Activated CD8-positive, alpha-beta T cell treated with anti-CD3 and anti-CD28 coated beads for 36 hours (primary cell): ENCODE measurements at regions not wholly inside any gene's neighbourhood (a gene's known extent, or its start where the extent isn't known, plus 50 kb on each side); places are given as distances from the start of the nearest gene placed in this dataset.

Experiments
- ATAC-seq: fragments of 200-7000 bp; cut with Tn5 transposase; one replicate; pipeline ENCODE4 v1.10.0; 2021; ENCODE audit warnings: mild to moderate bottlenecking, moderate library complexity
- CTCF ChIA-PET: fragments of 350-600 bp; sonication (Branson Sonifier 250); formaldehyde crosslinking; loops from one replicate; lab custom pipeline; 2021; ENCODE audit warnings: antibody characterized with exemption; lab: Charles Lee
- POLR2A ChIA-PET: fragments of 350-600 bp; sonication (Branson Sonifier 250); formaldehyde crosslinking; loops from one replicate; lab custom pipeline; 2021; ENCODE audit warnings: antibody characterized with exemption; lab: Charles Lee
- DNase-seq: peaks from one replicate; pipeline ENCODE4 v3.0.0-alpha.2; 2020
- H3K27ac Mint-ChIP-seq: one replicate; pipeline ENCODE4 v1.8.0; 2021; ENCODE audit warnings: mild to moderate bottlenecking, mixed read lengths
- H3K27me3 Mint-ChIP-seq: one replicate; pipeline ENCODE4 v1.8.0; 2021; ENCODE audit warnings: mixed read lengths
- H3K36me3 Mint-ChIP-seq: one replicate; pipeline ENCODE4 v1.8.0; 2021; ENCODE audit warnings: low read depth, mixed read lengths
- H3K4me1 Mint-ChIP-seq: one replicate; pipeline ENCODE4 v1.8.0; 2021; ENCODE audit warnings: low read depth, mixed read lengths
- H3K4me3 Mint-ChIP-seq: one replicate; pipeline ENCODE4 v1.8.0; 2021; ENCODE audit warnings: mild to moderate bottlenecking, moderate library complexity, mixed read lengths
- H3K9me3 Mint-ChIP-seq: one replicate; pipeline ENCODE4 v1.8.0; 2021; ENCODE audit warnings: mixed read lengths
- CTCF ChIP-seq: fragments of 200-600 bp; IDR thresholded peaks from one replicate; pipeline ENCODE4 v1.8.0; 2022; ENCODE audit warnings: antibody characterized with exemption, mild to moderate bottlenecking
- intact Hi-C: fragments of 100-400 bp; cut with micrococcal nuclease; formaldehyde crosslinking; loops from one replicate; pipeline ENCODE4 v1.10.0; 2022

GRCh38 chr5:2415678-2416077, 335.8 kb downstream of the IRX2 start:
- no peak overlapping the region for H3K27ac Mint-ChIP-seq
- H3K4me3 Mint-ChIP-seq: no peak overlapping the region
- ChIA-PET POLR2A (no interaction called here), CTCF (interaction anchor here (0.9 kb wide), 1 partner anchor 48 kb away, joined by 3 read pairs; no protein-coding TSS in a partner anchor)
- H3K4me1 Mint-ChIP-seq: no peaks in the 10 kb centered on the region
- H3K36me3 Mint-ChIP-seq: no peaks in the 10 kb centered on the region
- H3K9me3 Mint-ChIP-seq: no peaks in the 10 kb centered on the region
- TF ChIP-seq CTCF: no peak
- no peaks in the 10 kb centered on the region for H3K27me3 Mint-ChIP-seq
- no peak for ATAC-seq
- intact Hi-C loops: no loop called here
- no peak for DNase-seq

GRCh38 chr5:2410451-2410850, 341.0 kb downstream of the IRX2 start:
- Mint-ChIP-seq H3K4me3 (no peak overlapping the region), H3K36me3 (no peaks in the 10 kb centered on the region), H3K27ac (no peak overlapping the region), H3K9me3 (no peaks in the 10 kb centered on the region), H3K27me3 (no peaks in the 10 kb centered on the region), H3K4me1 (no peaks in the 10 kb centered on the region)
- intact Hi-C loops: no loop called here
- ATAC-seq: no peak
- ChIA-PET POLR2A (no interaction called here), CTCF (no interaction called here)
- TF ChIP-seq CTCF: no peak
- DNase-seq: no peak

- no peaks in the 10 kb centered on the region for H3K4me1 Mint-ChIP-seq
- no peak overlapping the region for H3K27ac Mint-ChIP-seq
- H3K9me3 Mint-ChIP-seq: no peaks in the 10 kb centered on the region
- no peak overlapping the region for H3K4me3 Mint-ChIP-seq
- POLR2A ChIA-PET: no interaction called here
- H3K27me3 Mint-ChIP-seq: no peaks in the 10 kb centered on the region
- H3K36me3 Mint-ChIP-seq: no peaks in the 10 kb centered on the region
- TF ChIP-seq CTCF: no peak
- DNase-seq: no peak
- intact Hi-C loops: no loop called here
- no peak for ATAC-seq
- CTCF ChIA-PET: no interaction called here
These were observed 348.2 kb downstream of the IRX2 start for GRCh38 chr5:2403296-2403695.

- Mint-ChIP-seq H3K4me3 (no peak overlapping the region), H3K27me3 (no peaks in the 10 kb centered on the region), H3K4me1 (no peaks in the 10 kb centered on the region), H3K27ac (no peak overlapping the region), H3K36me3 (no peaks in the 10 kb centered on the region), H3K9me3 (no peaks in the 10 kb centered on the region)
- ATAC-seq (no peak), DNase-seq (no peak)
- ChIA-PET CTCF (no interaction called here), POLR2A (no interaction called here)
- no peak for TF ChIP-seq CTCF
- intact Hi-C loops: no loop called here
These were observed 351.7 kb downstream of the IRX2 start for GRCh38 chr5:2399804-2400203.

- ChIA-PET CTCF (no interaction called here), POLR2A (no interaction called here)
- ATAC-seq (no peak), DNase-seq (no peak)
- Mint-ChIP-seq H3K27ac (no peak overlapping the region), H3K36me3 (no peaks in the 10 kb centered on the region), H3K4me3 (no peak overlapping the region), H3K4me1 (no peaks in the 10 kb centered on the region), H3K27me3 (no peaks in the 10 kb centered on the region), H3K9me3 (no peaks in the 10 kb centered on the region)
- no peak for TF ChIP-seq CTCF
- intact Hi-C loops: no loop called here
These were observed 352.4 kb downstream of the IRX2 start for GRCh38 chr5:2399096-2399495.
